HL-60 (cell line): ENCODE measurements at regions not wholly inside any gene's neighbourhood (a gene's known extent, or its start where the extent isn't known, plus 50 kb on each side); places are given as distances from the start of the nearest gene placed in this dataset.

Source experiments
- DNase-seq, 2 experiments: peaks; one replicate each; pipeline ENCODE4 v3.0.0-alpha.2; 2010 to 2020; ENCODE audit warnings: low read depth in 1 of 2, low spot score in 1 of 2
- H3K27ac ChIP-seq: fragments of 250-450 bp; sonication (Bioruptor Pico); replicated peaks from 2 replicates; pipeline ENCODE4 v1.5.1; 2020; ENCODE audit warnings: mild to moderate bottlenecking, moderate library complexity
- H3K27me3 ChIP-seq: fragments of 250-450 bp; sonication (Bioruptor Pico); 2 replicates; pipeline ENCODE4 v1.5.1; 2021; ENCODE audit warnings: mild to moderate bottlenecking, moderate library complexity; ENCODE audit not compliant: insufficient read depth, poor library complexity, severe bottlenecking
- H3K4me3 ChIP-seq: replicated peaks from 2 replicates; pipeline ENCODE4 v1.5.1; 2011; ENCODE audit warnings: mild to moderate bottlenecking, control low read depth, low read length; ENCODE audit not compliant: insufficient read depth
- CTCF ChIP-seq: IDR thresholded peaks from one replicate; pipeline ENCODE4 v1.5.1; 2011; ENCODE audit warnings: low read length, control low read depth, inconsistent platforms; ENCODE audit not compliant: insufficient read depth
- GABPA ChIP-seq: IDR thresholded peaks from 2 replicates; pipeline ENCODE4 v1.6.1; 2012; ENCODE audit warnings: low read depth
- POLR2AphosphoS5 ChIP-seq: IDR thresholded peaks from 2 replicates; pipeline ENCODE4 v1.6.1; 2012; ENCODE audit warnings: low read depth
- SPI1 ChIP-seq: IDR thresholded peaks from 2 replicates; pipeline ENCODE4 v1.6.1; 2012; ENCODE audit warnings: low read depth, mild to moderate bottlenecking, borderline replicate concordance
- TF ChIP-seq, protein P1 (sequence below): IDR thresholded peaks from 2 replicates; pipeline ENCODE4 v1.6.1; 2012; ENCODE audit warnings: low read depth; ENCODE audit not compliant: insufficient replicate concordance

- no peak for DNase-seq
- H3K27ac ChIP-seq: no peak overlapping the region
- TF ChIP-seq CTCF: no peak
- no peak for TF ChIP-seq GABPA
- TF ChIP-seq POLR2AphosphoS5: no peak
- TF ChIP-seq, protein P1, sequence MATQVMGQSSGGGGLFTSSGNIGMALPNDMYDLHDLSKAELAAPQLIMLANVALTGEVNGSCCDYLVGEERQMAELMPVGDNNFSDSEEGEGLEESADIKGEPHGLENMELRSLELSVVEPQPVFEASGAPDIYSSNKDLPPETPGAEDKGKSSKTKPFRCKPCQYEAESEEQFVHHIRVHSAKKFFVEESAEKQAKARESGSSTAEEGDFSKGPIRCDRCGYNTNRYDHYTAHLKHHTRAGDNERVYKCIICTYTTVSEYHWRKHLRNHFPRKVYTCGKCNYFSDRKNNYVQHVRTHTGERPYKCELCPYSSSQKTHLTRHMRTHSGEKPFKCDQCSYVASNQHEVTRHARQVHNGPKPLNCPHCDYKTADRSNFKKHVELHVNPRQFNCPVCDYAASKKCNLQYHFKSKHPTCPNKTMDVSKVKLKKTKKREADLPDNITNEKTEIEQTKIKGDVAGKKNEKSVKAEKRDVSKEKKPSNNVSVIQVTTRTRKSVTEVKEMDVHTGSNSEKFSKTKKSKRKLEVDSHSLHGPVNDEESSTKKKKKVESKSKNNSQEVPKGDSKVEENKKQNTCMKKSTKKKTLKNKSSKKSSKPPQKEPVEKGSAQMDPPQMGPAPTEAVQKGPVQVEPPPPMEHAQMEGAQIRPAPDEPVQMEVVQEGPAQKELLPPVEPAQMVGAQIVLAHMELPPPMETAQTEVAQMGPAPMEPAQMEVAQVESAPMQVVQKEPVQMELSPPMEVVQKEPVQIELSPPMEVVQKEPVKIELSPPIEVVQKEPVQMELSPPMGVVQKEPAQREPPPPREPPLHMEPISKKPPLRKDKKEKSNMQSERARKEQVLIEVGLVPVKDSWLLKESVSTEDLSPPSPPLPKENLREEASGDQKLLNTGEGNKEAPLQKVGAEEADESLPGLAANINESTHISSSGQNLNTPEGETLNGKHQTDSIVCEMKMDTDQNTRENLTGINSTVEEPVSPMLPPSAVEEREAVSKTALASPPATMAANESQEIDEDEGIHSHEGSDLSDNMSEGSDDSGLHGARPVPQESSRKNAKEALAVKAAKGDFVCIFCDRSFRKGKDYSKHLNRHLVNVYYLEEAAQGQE: no peak
- no peak for TF ChIP-seq SPI1
- no peak overlapping the region for H3K4me3 ChIP-seq
- H3K27me3 ChIP-seq: peaks cover 2% of the 10 kb centered on the region
Observed at GRCh38 chr15:72915843-72916242, 132.3 kb upstream of the ADPGK start.

- no peaks in the 10 kb centered on the region for H3K27me3 ChIP-seq
- no peak overlapping the region for H3K27ac ChIP-seq
- DNase-seq: no peak
- H3K4me3 ChIP-seq: no peak overlapping the region
- no peak for TF ChIP-seq POLR2AphosphoS5
- TF ChIP-seq, protein P1: no peak
- TF ChIP-seq GABPA: no peak
- no peak for TF ChIP-seq SPI1
Observed at GRCh38 chr15:72912996-72913395, 129.4 kb upstream of the ADPGK start.

- no peak for DNase-seq
- H3K27ac ChIP-seq: no peak overlapping the region
- no peak overlapping the region for H3K4me3 ChIP-seq
- TF ChIP-seq, protein P1: no peak
- TF ChIP-seq POLR2AphosphoS5 (no peak), SPI1 (no peak)
- H3K27me3 ChIP-seq: no peaks in the 10 kb centered on the region
Observed at GRCh38 chr15:72912121-72912520, 128.6 kb upstream of the ADPGK start.

- Histone ChIP-seq H3K27ac (no peak overlapping the region), H3K4me3 (no peak overlapping the region), H3K27me3 (no peaks in the 10 kb centered on the region)
- TF ChIP-seq, protein P1: no peak
- TF ChIP-seq POLR2AphosphoS5: no peak
- no peak for TF ChIP-seq SPI1
- no peak for TF ChIP-seq CTCF
- TF ChIP-seq GABPA: no peak
- DNase-seq: no peak
Observed at GRCh38 chr15:72911626-72912025, 128.1 kb upstream of the ADPGK start.
